ENCODE measurements at regions not wholly inside any gene's neighbourhood (a gene's known extent, or its start where the extent isn't known, plus 50 kb on each side); places are given as distances from the start of the nearest gene placed in this dataset.

DNA sequence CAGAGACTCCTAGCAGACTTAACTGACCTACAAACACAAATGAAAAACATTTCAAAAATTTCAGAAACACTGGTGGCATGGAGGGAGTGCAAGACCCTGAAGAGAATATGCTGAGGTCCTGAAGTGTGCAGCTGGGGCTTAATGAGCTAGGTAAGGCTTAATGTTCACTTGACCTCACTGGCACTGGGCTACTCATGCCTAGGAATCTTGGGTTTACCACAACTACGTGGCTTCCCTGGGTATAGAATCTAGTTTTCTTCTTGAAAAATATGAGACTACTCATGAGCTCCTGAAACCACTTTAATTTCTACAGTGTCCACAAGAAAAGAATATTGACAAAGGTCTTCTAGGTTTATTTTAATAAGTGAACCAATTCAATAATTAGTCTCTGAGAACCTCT, 139.8 kb downstream of the HNMT start:
- TF ChIP-seq, protein P1, sequence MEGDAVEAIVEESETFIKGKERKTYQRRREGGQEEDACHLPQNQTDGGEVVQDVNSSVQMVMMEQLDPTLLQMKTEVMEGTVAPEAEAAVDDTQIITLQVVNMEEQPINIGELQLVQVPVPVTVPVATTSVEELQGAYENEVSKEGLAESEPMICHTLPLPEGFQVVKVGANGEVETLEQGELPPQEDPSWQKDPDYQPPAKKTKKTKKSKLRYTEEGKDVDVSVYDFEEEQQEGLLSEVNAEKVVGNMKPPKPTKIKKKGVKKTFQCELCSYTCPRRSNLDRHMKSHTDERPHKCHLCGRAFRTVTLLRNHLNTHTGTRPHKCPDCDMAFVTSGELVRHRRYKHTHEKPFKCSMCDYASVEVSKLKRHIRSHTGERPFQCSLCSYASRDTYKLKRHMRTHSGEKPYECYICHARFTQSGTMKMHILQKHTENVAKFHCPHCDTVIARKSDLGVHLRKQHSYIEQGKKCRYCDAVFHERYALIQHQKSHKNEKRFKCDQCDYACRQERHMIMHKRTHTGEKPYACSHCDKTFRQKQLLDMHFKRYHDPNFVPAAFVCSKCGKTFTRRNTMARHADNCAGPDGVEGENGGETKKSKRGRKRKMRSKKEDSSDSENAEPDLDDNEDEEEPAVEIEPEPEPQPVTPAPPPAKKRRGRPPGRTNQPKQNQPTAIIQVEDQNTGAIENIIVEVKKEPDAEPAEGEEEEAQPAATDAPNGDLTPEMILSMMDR (IDR thresholded peaks at IDR 0.05; ENCODE audit: low read depth, low read length) = no peak
- TF ChIP-seq, protein P2, sequence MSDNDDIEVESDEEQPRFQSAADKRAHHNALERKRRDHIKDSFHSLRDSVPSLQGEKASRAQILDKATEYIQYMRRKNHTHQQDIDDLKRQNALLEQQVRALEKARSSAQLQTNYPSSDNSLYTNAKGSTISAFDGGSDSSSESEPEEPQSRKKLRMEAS (IDR thresholded peaks at IDR 0.05; ENCODE audit: low read depth, low read length) = no peak
